IPS-20b (cell line): ENCODE measurements at regions not wholly inside any gene's neighbourhood (a gene's known extent, or its start where the extent isn't known, plus 50 kb on each side); places are given as distances from the start of the nearest gene placed in this dataset.
"Not testable (repeated sequence)": the region's sequence is repeated elsewhere in the genome, so short reads cannot be mapped to it uniquely, and the experiment has no call there.

Experiments
- H3K27ac ChIP-seq: one replicate; pipeline ENCODE4 v1.5.1; 2013; ENCODE audit warnings: low read length
- H3K27me3 ChIP-seq: 2 replicates; pipeline ENCODE4 v1.6.1; 2013; ENCODE audit warnings: mild to moderate bottlenecking, low read length, inconsistent platforms; ENCODE audit not compliant: insufficient read depth
- H3K36me3 ChIP-seq: 2 replicates; pipeline ENCODE4 v1.6.1; 2013; ENCODE audit warnings: low read depth, mild to moderate bottlenecking, inconsistent platforms, low read length, moderate library complexity; ENCODE audit not compliant: insufficient read depth
- H3K4me1 ChIP-seq: 2 replicates; pipeline ENCODE4 v1.6.1; 2013; ENCODE audit warnings: mild to moderate bottlenecking, control low read depth, inconsistent platforms, low read length, moderate library complexity; ENCODE audit not compliant: insufficient read depth
- H3K4me3 ChIP-seq: 2 replicates; pipeline ENCODE4 v1.5.1; 2013; ENCODE audit warnings: mild to moderate bottlenecking, low read length, inconsistent platforms
- H3K9ac ChIP-seq: 2 replicates; pipeline ENCODE4 v1.6.1; 2013; ENCODE audit warnings: low read depth, mild to moderate bottlenecking, inconsistent platforms, low read length, moderate library complexity
- H3K9me3 ChIP-seq: 2 replicates; pipeline ENCODE4 v1.6.1; 2013; ENCODE audit warnings: mild to moderate bottlenecking, low read depth, low read length, inconsistent platforms; ENCODE audit not compliant: insufficient read depth

DNA sequence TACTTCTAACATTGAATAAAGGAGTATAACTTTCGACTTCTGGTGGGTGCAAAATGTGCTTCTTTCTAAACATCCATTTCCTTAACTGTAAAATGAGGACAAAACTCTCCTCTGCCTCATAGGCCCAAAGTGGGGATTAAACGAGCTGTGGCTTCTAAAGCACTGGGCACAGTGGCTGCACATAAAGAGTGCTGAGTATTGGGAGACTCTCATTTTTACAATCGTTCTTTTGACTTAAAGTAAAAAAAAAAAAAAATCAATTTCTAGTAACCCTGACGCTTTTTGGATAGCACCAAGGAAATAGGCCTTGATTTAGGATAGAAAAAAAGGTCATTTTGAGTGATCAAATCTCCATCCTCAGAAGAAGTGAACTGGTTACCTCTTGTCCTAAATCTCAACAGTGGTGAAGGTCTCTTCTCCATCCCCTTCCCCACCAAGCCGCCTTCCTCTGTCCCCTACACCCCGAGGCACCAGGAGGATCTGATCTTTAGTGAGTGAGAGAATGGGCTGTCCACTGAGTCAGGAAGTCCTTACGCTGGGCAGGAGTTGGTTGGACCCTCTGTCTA is 161.6 kb downstream of the DDX1 start:
- peaks cover 3% of the 10 kb centered on the region; the same call in 1 of the 2 replicates for H3K4me1 ChIP-seq

DNA sequence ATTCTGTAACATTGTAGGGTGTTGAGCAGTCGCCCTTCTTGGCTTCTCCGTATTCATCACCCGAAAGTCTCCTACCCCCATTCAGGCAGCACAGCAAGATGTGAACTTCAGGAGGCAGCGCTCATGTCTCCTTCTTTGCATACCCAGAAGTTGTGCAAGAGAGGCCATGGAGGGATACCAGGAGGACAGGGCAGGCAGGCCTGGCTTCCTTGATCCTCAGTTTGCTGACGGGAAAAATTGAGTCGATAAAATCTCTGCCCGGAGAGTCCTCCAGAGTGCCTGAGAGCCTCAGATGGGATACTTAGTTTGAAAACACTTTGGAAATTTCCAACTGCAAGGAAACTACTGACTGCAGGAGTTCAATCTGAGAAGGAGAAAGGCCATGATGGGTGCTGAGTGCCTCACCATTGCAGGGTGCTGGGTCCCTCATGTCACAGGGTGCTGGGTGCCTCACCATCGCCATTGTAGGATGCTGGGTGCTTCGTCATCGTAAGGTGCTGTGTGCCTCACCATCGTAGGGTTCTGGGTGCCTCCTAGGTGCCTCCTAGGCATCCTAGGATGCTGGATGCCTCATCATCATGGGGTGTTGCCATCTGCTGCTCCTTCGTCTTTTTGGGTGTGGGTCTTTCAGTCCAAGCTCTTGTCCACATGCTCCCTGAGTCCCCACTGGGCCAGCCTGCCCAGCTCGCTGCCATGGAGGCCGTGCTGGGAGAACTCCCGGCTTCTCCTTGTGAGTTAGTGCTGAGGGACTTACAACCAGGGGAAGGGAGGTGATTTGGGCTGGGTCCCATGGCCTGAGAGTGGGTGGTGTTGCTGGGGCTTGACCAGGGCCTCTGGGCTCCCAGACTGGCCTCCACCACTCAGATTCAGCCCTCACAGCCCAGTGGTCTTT is 162.4 kb downstream of the DDX1 start:
- Histone ChIP-seq H3K4me3 (no peak overlapping the region), H3K4me1 (no peaks in the 10 kb centered on the region), H3K36me3 (no peaks in the 10 kb centered on the region), H3K9me3 (no peaks in the 10 kb centered on the region), H3K27ac (no peak overlapping the region), H3K27me3 (no peaks in the 10 kb centered on the region), H3K9ac (no peak overlapping the region)

More for the DNA sequence above, 161.6 kb downstream of the DDX1 start:
- no peaks in the 10 kb centered on the region for H3K9me3 ChIP-seq
- no peaks in the 10 kb centered on the region for H3K36me3 ChIP-seq
- H3K4me3 ChIP-seq: no peak overlapping the region
- H3K27me3 ChIP-seq: no peaks in the 10 kb centered on the region
- no peak overlapping the region for H3K9ac ChIP-seq
- H3K27ac ChIP-seq: no peak overlapping the region

DNA sequence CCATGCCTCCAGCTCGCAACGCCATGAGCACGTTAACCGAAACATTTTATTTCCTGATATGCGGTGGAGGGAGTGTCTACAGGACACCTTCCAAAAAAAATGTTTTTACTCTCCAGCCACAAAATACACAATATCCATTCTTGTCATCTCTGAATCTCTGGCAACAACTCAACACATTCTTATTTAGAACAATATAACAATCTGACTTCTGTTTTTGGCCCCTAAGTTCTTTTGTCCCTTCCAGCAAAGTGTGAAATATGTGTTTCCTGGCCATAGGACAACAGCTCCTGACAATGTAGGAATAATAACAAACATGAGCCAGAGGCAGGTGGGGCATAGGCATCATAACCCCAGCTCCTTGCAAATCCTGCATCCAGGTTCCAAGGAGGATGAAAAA is 163.0 kb downstream of the DDX1 start:
- H3K27me3 ChIP-seq: no peaks in the 10 kb centered on the region
- H3K4me3 ChIP-seq: no peak overlapping the region
- no peak overlapping the region for H3K9ac ChIP-seq
- H3K9me3 ChIP-seq: no peaks in the 10 kb centered on the region
- H3K36me3 ChIP-seq: no peaks in the 10 kb centered on the region
- H3K4me1 ChIP-seq: no peaks in the 10 kb centered on the region
- H3K27ac ChIP-seq: no peak overlapping the region

DNA sequence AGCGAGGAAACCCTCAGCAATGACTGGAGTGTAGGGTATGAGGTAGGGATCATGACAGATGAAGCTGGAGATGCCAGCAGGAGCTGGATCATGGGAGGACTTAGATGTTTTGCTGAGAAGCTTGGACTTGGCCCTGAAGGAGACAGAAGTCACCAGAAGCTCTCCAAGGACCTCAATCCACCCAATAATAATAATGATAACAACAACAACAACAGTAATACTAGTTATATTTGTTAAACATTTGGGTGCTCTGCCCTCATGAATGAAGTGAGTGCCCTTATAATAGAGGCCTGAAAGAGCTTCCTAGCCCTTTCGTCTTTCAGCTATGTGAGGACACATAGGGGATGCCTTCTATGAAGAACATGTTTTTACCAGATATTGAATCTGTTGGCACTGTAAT is 163.9 kb downstream of the DDX1 start:
- no peak overlapping the region for H3K4me3 ChIP-seq
- no peaks in the 10 kb centered on the region for H3K36me3 ChIP-seq
- H3K9me3 ChIP-seq: no peaks in the 10 kb centered on the region
- no peak overlapping the region for H3K9ac ChIP-seq
- no peaks in the 10 kb centered on the region for H3K27me3 ChIP-seq
- H3K27ac ChIP-seq: no peak overlapping the region
- H3K4me1 ChIP-seq: no peaks in the 10 kb centered on the region

DNA sequence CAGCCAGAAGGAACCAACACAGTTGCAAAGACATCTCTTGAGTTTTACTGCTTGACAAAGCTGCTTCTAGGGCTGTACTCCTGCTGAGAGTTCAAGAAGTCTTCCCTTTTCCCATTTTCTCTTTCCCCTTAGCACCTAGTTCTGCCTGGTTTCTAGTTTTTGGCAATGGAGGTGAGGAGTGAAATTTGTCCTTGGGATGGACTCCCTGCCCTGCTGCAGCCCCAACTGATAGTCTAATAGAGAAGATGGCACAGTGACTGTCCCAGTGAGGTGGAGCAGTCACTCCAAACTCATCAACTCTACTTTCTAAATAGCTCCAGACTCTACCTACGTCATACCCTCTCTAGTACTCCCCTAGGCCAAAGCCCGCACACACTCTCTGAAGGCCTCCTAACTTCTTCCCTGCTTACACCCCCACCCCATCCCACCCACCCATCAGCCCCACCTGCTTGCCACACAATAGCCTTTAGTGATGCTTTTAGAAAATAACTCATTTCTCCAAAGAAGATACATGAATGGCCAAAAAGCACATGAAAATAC is 164.4 kb downstream of the DDX1 start:
- no peak overlapping the region for H3K9ac ChIP-seq
- H3K4me1 ChIP-seq: no peaks in the 10 kb centered on the region
- no peaks in the 10 kb centered on the region for H3K27me3 ChIP-seq
- H3K36me3 ChIP-seq: no peaks in the 10 kb centered on the region
- no peak overlapping the region for H3K4me3 ChIP-seq
- no peaks in the 10 kb centered on the region for H3K9me3 ChIP-seq
- H3K27ac ChIP-seq: no peak overlapping the region

DNA sequence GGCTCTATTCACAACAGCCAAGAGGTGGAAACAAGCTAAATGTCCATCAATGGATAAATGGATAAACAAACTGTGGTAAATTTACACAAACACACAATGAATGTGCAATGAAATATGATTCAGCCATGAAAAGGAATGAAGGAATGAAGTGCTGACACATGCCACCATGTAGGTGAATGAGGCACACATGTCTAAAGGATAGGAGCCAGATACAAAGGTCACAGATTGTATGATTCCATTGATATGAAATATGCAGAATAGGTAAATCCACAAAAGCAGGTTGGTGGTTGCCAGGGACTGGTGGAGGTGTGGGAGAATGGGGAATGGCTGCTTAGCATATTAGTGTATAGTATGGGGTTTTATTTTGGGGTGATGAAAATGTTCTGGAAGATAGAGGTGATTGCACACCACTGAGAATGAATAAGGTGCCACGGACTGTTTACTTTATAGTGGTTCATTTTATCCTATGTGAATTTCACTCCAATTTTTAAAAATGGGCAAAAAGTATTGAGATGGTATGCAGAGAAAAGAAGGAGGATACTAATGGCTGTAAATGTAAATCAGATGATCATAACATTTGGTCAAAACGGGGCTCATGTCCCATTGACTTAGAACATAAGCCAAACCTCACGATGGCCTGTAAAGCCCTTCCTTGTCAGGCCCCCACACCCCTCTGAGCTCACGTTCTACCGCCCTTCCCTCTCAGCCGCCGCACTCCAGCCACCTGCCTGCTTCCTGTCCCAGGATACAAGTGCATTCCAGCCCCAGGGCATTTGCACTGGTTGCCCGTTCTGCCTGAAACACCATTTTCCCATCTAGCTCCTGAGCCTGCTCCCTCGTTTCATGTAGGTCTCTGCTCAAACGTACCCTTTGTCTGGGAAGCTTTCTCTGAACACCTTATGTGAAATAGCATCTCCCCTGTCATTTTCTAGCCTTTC is 165.5 kb downstream of the DDX1 start:
- no peaks in the 10 kb centered on the region for H3K4me1 ChIP-seq
- H3K4me3 ChIP-seq: no peak overlapping the region
- no peak overlapping the region for H3K27ac ChIP-seq
- H3K27me3 ChIP-seq: no peaks in the 10 kb centered on the region
- H3K36me3 ChIP-seq: no peaks in the 10 kb centered on the region
- no peaks in the 10 kb centered on the region for H3K9me3 ChIP-seq
- H3K9ac ChIP-seq: no peak overlapping the region

DNA sequence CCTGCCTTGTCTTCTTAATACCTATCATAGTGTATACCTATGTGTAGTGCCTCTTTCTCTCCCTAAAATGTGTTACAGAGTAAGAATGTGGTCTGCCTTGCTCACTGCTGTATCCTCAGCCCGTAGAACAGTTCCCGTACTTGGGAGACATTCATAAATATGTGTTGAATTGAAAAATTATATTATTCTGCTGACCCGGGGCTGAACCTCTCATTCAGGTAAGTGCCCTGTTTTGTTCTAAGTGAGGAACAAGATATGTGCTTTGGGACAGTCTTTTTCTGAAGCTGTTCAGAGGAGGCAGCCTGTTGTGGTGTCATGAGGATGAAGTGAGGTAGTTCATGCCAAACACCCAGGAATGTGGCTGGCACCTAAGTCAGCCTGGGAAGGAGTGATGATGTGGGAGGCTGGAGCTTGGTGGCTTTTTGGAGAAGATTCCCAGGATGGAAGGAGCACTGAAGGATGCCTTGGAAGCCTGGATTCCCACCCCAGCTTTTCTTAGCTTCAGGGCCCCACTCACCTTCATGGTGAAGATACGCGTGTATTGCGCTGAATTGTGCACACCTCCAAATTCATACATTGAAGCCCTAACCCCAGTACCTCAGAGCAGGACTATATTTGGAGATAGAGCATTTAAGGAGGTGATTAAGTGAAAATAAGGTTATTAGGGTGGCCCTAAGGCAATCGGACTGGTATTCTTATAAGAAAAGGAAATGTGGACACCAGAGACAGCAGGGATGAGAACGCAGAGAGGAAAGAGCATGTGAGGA is 166.3 kb downstream of the DDX1 start:
- H3K36me3 ChIP-seq: no peaks in the 10 kb centered on the region
- no peaks in the 10 kb centered on the region for H3K27me3 ChIP-seq
- H3K4me1 ChIP-seq: no peaks in the 10 kb centered on the region

DNA sequence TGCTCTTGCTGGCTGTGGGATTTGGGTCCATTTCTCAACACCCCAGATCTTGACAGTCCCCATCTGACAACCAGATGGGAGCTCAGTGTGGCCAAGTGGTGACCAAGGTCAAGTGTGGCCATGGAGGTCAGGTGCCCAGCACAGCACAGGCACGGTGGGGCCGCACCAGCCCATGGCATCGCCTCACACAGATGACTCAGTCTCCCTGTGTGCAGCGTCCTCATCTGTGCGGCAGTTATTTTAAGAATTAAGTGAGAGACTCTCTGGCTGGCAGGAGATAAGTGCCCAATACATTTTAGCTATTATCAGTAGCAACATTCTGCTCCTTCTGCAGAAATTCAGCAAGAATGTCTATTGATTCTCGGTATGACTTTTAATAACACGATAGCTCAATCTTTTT is 167.2 kb downstream of the DDX1 start:
- Histone ChIP-seq H3K36me3 (no peaks in the 10 kb centered on the region), H3K9ac (no peak overlapping the region), H3K9me3 (no peaks in the 10 kb centered on the region), H3K4me1 (no peaks in the 10 kb centered on the region), H3K4me3 (no peak overlapping the region), H3K27ac (no peak overlapping the region), H3K27me3 (no peaks in the 10 kb centered on the region)

More for the DNA sequence above, 166.3 kb downstream of the DDX1 start:
- Histone ChIP-seq H3K9me3 (no peaks in the 10 kb centered on the region), H3K4me3 (no peak overlapping the region), H3K9ac (no peak overlapping the region), H3K27ac (no peak overlapping the region)

DNA sequence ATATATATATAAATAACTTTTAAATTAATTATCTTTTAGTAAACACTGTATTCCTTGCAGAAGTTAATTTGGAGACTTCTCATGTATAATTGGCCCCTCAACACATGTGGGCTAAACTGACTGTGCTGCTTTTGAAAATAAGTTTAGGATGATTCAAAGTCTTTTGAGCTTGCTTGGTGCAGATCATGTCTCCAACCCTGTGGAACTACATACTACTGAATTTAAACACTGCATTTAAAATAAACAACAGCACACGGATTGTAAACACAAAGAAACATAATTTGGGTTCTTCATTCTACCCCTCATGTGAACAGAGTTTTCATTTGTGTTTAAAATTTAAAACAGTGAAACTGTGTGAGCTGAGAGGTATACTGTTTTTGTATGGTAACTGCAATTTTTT is 167.7 kb downstream of the DDX1 start:
- Histone ChIP-seq H3K9ac (no peak overlapping the region), H3K36me3 (no peaks in the 10 kb centered on the region), H3K4me1 (no peaks in the 10 kb centered on the region), H3K9me3 (no peaks in the 10 kb centered on the region), H3K27me3 (no peaks in the 10 kb centered on the region), H3K27ac (no peak overlapping the region), H3K4me3 (no peak overlapping the region)

DNA sequence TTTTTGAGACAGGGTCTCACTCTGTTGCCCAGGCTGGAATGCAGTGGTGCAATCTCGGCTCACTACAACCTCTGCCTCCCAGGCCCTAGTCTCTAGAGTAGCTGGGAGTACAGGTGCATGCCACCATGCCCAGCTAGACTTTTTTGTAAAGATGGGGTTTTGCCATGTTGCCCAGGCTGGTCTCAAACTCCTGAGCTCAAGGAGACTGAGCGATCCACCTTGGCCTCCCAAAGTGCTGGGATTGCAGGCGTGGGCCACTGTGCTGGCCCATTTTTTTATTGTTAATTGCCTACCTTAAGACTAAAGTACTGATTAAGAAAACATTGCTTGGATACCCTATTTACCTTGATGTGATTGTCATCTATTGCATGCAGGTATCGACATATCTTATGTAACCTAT is 168.1 kb downstream of the DDX1 start:
- not testable (repeated sequence) for H3K4me3 ChIP-seq, H3K4me1 ChIP-seq, H3K9me3 ChIP-seq, H3K9ac ChIP-seq, H3K36me3 ChIP-seq, H3K27me3 ChIP-seq, H3K27ac ChIP-seq
